ENCODE measurements at regions not wholly inside any gene's neighbourhood (a gene's known extent, or its start where the extent isn't known, plus 50 kb on each side); places are given as distances from the start of the nearest gene placed in this dataset.

DNA sequence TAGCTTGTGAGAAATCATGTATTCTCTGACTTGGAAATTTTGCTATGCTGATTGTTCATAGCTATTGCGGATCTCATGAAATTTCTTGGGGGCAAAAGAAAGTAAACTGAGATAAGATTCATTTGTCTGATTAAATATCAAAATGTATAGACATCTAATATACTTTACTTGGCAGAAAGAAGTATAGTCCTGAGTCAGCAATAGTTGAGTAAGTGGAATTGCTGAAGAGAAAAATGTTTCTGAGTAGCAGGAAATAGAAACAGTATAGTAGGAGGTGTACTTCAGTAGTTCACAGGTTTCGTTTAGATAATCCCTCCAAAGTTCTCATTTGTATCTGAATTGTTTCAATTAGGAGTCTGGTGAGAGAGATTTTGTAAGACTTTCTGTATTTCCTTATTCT is 705.9 kb downstream of the MCTP2 start:
- Mint-ChIP-seq H3K27me3 (ENCODE audit: low read depth in 3 of 3) (peaks cover 0 to 5% (median 0%) of the 10 kb centered on the region in 3 donors), H3K27ac (no peak overlapping the region), H3K36me3 (no peaks in the 10 kb centered on the region), H3K4me3 (no peak overlapping the region), H3K9me3 (peaks cover 0 to 14% (median 0%) of the 10 kb centered on the region in 6 donors), H3K4me1 (no peaks in the 10 kb centered on the region)
- DNase-seq, result no peak

DNA sequence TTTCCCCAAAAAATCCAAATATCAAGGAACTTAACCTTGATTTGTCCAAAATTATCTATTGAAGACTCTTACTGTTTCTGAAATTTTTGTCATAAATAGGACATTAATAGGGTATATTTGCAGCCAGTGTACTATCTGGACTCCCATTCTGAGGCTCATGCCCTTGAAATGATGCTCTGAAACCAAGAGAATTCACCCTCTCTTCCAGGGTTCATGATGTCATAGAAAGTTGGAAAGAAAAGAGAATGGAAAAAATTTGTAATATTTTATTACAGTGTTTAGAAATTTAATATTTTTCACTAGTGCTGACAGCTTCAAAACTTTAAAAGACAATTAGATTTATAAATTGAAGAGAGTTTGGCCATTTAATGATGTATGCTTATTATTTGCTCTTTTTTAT is 712.5 kb downstream of the MCTP2 start:
- Mint-ChIP-seq H3K27ac (no peak overlapping the region), H3K27me3 (ENCODE audit: low read depth in 3 of 3) (peaks cover 0 to 1% (median 0%) of the 10 kb centered on the region in 3 donors), H3K4me3 (no peak overlapping the region), H3K36me3 (no peaks in the 10 kb centered on the region), H3K9me3 (peaks cover 0 to 4% (median 0%) of the 10 kb centered on the region in 6 donors), H3K4me1 (no peaks in the 10 kb centered on the region)
- DNase-seq, result no peak

DNA sequence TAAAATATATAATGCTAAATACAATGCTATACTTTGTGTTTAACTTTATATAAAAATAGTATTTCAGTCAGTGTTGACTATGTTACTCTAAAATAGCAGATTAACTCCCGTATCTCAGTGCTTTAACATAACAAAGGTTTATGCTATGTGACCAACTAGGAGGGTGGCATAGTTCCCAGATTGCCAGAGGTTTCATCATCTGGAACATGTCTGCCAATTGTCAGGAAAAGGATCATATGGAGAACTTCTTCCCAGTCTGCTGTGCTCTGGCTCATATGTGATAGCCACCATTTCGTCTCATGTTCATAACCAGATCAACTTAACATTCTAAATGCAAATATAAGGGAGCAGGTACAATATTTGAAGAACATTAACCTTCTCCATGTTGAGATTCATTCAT is 720.2 kb downstream of the MCTP2 start:
- peaks cover 0 to 11% (median 6%) of the 10 kb centered on the region in 6 donors for H3K9me3 Mint-ChIP-seq
- H3K36me3 Mint-ChIP-seq, result no peaks in the 10 kb centered on the region
- H3K4me3 Mint-ChIP-seq, result no peak overlapping the region
- no peaks in the 10 kb centered on the region for H3K4me1 Mint-ChIP-seq
- DNase-seq, result no peak
- H3K27ac Mint-ChIP-seq, result no peak overlapping the region
- H3K27me3 Mint-ChIP-seq (ENCODE audit: low read depth in 3 of 3), result peaks cover 0 to 1% (median 1%) of the 10 kb centered on the region in 3 donors

DNA sequence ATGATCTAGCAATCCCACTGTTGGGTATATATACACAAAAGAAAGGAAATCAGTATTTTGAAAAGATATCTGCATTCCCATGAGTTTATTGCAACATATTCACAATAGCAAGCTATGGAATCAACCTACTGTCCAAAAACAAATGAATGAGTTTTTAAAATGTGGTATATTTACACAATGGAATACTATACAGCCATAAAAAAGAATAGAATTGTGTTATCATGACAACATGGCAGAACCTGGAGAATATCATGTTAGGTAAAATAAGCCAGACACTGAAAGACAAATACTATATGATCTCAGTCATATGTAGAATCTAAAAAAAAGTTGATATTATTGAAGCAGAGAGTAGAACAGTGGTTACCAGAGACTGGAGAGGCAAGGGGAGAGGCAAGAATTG is 732.6 kb downstream of the MCTP2 start:
- Mint-ChIP-seq H3K4me1 (no peaks in the 10 kb centered on the region), H3K9me3 (peaks cover 2 to 17% (median 7%) of the 10 kb centered on the region in 6 donors), H3K36me3 (no peaks in the 10 kb centered on the region), H3K27ac (no peak overlapping the region), H3K27me3 (ENCODE audit: low read depth in 3 of 3) (peaks cover 0 to 3% (median 1%) of the 10 kb centered on the region in 3 donors), H3K4me3 (no peak overlapping the region)
- DNase-seq, result no peak

- Mint-ChIP-seq H3K27me3 (ENCODE audit: low read depth in 3 of 3) (peaks cover 0 to 3% (median 1%) of the 10 kb centered on the region in 3 donors), H3K36me3 (no peaks in the 10 kb centered on the region), H3K4me1 (no peaks in the 10 kb centered on the region), H3K4me3 (no peak overlapping the region), H3K27ac (no peak overlapping the region), H3K9me3 (peaks cover 0 to 6% (median 4%) of the 10 kb centered on the region in 6 donors)
- DNase-seq, result no peak
These were observed 734.2 kb downstream of the MCTP2 start for GRCh38 chr15:94965593-94965992.

GRCh38 chr15:94968133-94968532 is 736.8 kb downstream of the MCTP2 start:
- Mint-ChIP-seq H3K27me3 (ENCODE audit: low read depth in 3 of 3) (peaks cover 0 to 3% (median 3%) of the 10 kb centered on the region in 3 donors), H3K4me3 (no peak overlapping the region), H3K9me3 (peaks cover 0 to 4% (median under 1%) of the 10 kb centered on the region in 6 donors), H3K36me3 (no peaks in the 10 kb centered on the region), H3K4me1 (no peaks in the 10 kb centered on the region), H3K27ac (no peak overlapping the region)
- DNase-seq, result no peak

- no peak for DNase-seq
- Mint-ChIP-seq H3K4me1 (no peaks in the 10 kb centered on the region), H3K4me3 (no peak overlapping the region), H3K27me3 (ENCODE audit: low read depth in 3 of 3) (peaks cover 0 to 1% (median 0%) of the 10 kb centered on the region in 3 donors), H3K27ac (no peak overlapping the region), H3K9me3 (peaks cover 0 to 4% (median 0%) of the 10 kb centered on the region in 6 donors), H3K36me3 (no peaks in the 10 kb centered on the region)
These were observed 738.7 kb downstream of the MCTP2 start for GRCh38 chr15:94970096-94970495.

GRCh38 chr15:94970802-94971201 is 739.4 kb downstream of the MCTP2 start:
- H3K27ac Mint-ChIP-seq, result no peak overlapping the region
- DNase-seq, result no peak
- H3K9me3 Mint-ChIP-seq, result peaks cover 0 to 4% (median 0%) of the 10 kb centered on the region in 6 donors
- no peaks in the 10 kb centered on the region for H3K4me1 Mint-ChIP-seq
- H3K36me3 Mint-ChIP-seq, result no peaks in the 10 kb centered on the region
- peaks cover 0 to 1% (median 0%) of the 10 kb centered on the region in 3 donors for H3K27me3 Mint-ChIP-seq (ENCODE audit: low read depth in 3 of 3)
- no peak overlapping the region for H3K4me3 Mint-ChIP-seq

GRCh38 chr15:94972314-94972713 is 741.0 kb downstream of the MCTP2 start:
- Mint-ChIP-seq H3K9me3 (no peaks in the 10 kb centered on the region), H3K27me3 (ENCODE audit: low read depth in 3 of 3) (peaks cover 0 to 3% (median 0%) of the 10 kb centered on the region in 3 donors), H3K36me3 (no peaks in the 10 kb centered on the region), H3K4me3 (no peak overlapping the region), H3K4me1 (no peaks in the 10 kb centered on the region), H3K27ac (no peak overlapping the region)
- DNase-seq, result no peak

GRCh38 chr15:94987085-94987484 is 755.7 kb downstream of the MCTP2 start:
- Mint-ChIP-seq H3K27ac (no peak overlapping the region), H3K36me3 (no peaks in the 10 kb centered on the region), H3K4me1 (no peaks in the 10 kb centered on the region), H3K9me3 (peaks cover 0 to 12% (median 8%) of the 10 kb centered on the region in 6 donors), H3K27me3 (ENCODE audit: low read depth in 3 of 3) (peaks cover 0 to 3% (median 2%) of the 10 kb centered on the region in 3 donors), H3K4me3 (no peak overlapping the region)
- no peak for DNase-seq

GRCh38 chr15:94991718-94992117 is 760.4 kb downstream of the MCTP2 start:
- H3K27ac Mint-ChIP-seq, result no peak overlapping the region
- no peaks in the 10 kb centered on the region for H3K27me3 Mint-ChIP-seq (ENCODE audit: low read depth in 3 of 3)
- no peaks in the 10 kb centered on the region for H3K4me1 Mint-ChIP-seq
- H3K4me3 Mint-ChIP-seq, result no peak overlapping the region
- H3K9me3 Mint-ChIP-seq, result peaks cover 0 to 8% (median 0%) of the 10 kb centered on the region in 6 donors
- H3K36me3 Mint-ChIP-seq, result no peaks in the 10 kb centered on the region
- DNase-seq, result no peak

DNA sequence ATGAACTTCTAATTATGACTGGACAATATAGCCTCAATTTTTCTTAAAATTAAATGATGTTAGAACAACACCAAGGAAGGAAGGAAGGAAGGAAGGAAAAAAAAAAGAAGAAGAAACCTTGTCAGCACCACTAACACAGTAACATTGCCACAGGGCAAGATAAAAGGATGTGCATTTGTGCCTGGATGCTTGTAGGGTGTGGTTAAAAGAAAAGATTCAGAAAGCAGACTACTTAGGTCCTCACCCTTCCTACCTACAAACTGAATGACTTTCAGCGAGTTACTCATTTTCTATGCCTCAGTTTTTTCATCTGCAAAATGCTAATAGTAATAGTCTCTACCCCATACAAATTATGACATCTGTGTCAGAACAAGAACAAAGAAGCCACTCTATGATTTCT is 778.3 kb downstream of the MCTP2 start:
- Mint-ChIP-seq H3K27ac (no peak overlapping the region), H3K9me3 (peaks cover 0 to 3% (median 0%) of the 10 kb centered on the region in 6 donors), H3K36me3 (no peaks in the 10 kb centered on the region)

GRCh38 chr15:95013381-95013780 is 782.0 kb downstream of the MCTP2 start:
- DNase-seq, result no peak
- H3K4me3 Mint-ChIP-seq, result no peak overlapping the region
- H3K9me3 Mint-ChIP-seq, result peaks cover 0 to 3% (median 0%) of the 10 kb centered on the region in 6 donors
- H3K27ac Mint-ChIP-seq, result no peak overlapping the region
- no peaks in the 10 kb centered on the region for H3K4me1 Mint-ChIP-seq
- peaks cover 2 to 9% (median 5%) of the 10 kb centered on the region in 3 donors for H3K27me3 Mint-ChIP-seq (ENCODE audit: low read depth in 3 of 3)
- H3K36me3 Mint-ChIP-seq, result no peaks in the 10 kb centered on the region

More for the DNA sequence above, 778.3 kb downstream of the MCTP2 start:
- no peaks in the 10 kb centered on the region for H3K4me1 Mint-ChIP-seq
- H3K4me3 Mint-ChIP-seq, result no peak overlapping the region
- DNase-seq, result no peak
- peaks cover 2 to 3% (median 2%) of the 10 kb centered on the region in 3 donors for H3K27me3 Mint-ChIP-seq (ENCODE audit: low read depth in 3 of 3)

DNA sequence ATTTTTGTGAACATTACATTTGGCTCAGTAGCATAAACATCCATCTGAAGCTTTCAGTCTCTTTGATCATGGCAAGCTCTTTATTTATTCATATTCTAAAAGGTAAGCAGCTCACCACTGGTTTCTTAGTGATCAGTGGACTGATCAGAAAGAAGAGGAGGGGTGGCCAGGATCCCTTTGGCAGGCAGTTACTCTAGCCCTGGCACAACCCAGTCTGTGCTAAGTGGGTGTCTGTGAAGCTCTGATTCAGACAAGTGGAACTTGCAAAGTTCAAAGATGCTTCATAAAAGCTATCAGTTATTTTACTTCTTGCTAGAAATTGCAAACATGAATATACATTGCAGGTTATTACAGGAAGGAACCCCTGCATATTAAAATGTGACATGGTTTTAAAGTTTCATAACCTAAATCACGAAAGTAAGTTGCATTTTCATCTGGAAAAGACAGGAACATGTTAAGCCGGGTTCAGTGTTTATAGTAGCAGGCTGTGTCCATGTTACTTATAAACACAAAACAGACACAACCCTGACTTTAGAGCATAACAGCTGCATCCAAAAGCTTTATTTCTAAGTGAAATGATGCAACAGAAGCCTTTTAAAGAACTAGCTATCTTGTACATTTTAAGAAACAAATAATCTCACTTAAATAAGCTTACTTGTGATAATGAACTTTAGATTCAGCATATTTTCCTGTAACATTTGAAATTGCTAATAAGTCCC is 785.3 kb downstream of the MCTP2 start:
- Mint-ChIP-seq H3K27ac (no peak overlapping the region), H3K4me1 (no peaks in the 10 kb centered on the region), H3K27me3 (ENCODE audit: low read depth in 3 of 3) (peaks cover 0 to 6% (median 3%) of the 10 kb centered on the region in 3 donors), H3K36me3 (no peaks in the 10 kb centered on the region), H3K4me3 (no peak overlapping the region), H3K9me3 (peaks cover 0 to 2% (median 0%) of the 10 kb centered on the region in 6 donors)
- no peak for DNase-seq

Measured in immature natural killer cell (primary cell).